Activated CD8-positive, alpha-beta T cell treated with anti-CD3 and anti-CD28 coated beads, Interleukin-2, amount 10 ng/mL, durations not matched to agents 7 days and 5 days (primary cell): ENCODE measurements at regions not wholly inside any gene's neighbourhood (a gene's known extent, or its start where the extent isn't known, plus 50 kb on each side); places are given as distances from the start of the nearest gene placed in this dataset.
"Not testable (repeated sequence)": the region's sequence is repeated elsewhere in the genome, so short reads cannot be mapped to it uniquely, and the experiment has no call there.

Source experiments
- ATAC-seq: fragments of 150-1000 bp; cut with Tn5 transposase; one replicate; pipeline ENCODE4 v1.10.0; 2021; ENCODE audit warnings: moderate library complexity
- CTCF ChIA-PET: fragments of 350-600 bp; sonication (Branson Sonifier 250); formaldehyde crosslinking; loops from one replicate; lab custom pipeline; 2021; ENCODE audit warnings: antibody characterized with exemption; lab: Charles Lee
- POLR2A ChIA-PET: fragments of 350-600 bp; sonication (Branson Sonifier 250); formaldehyde crosslinking; loops from one replicate; lab custom pipeline; 2021; ENCODE audit warnings: antibody characterized with exemption; lab: Charles Lee
- DNase-seq: peaks from one replicate; pipeline ENCODE4 v3.0.0-alpha.2; 2020
- H3K27ac Mint-ChIP-seq: one replicate; pipeline ENCODE4 v1.8.0; 2021; ENCODE audit warnings: mild to moderate bottlenecking, mixed read lengths
- H3K27me3 Mint-ChIP-seq: one replicate; pipeline ENCODE4 v1.8.0; 2021; ENCODE audit warnings: low read depth, mixed read lengths
- H3K36me3 Mint-ChIP-seq: one replicate; pipeline ENCODE4 v1.8.0; 2021; ENCODE audit warnings: low read depth, mixed read lengths
- H3K4me1 Mint-ChIP-seq: one replicate; pipeline ENCODE4 v1.8.0; 2021; ENCODE audit warnings: low read depth, mixed read lengths
- H3K4me3 Mint-ChIP-seq: one replicate; pipeline ENCODE4 v1.8.0; 2021; ENCODE audit warnings: mild to moderate bottlenecking, mixed read lengths
- H3K9me3 Mint-ChIP-seq: one replicate; pipeline ENCODE4 v1.8.0; 2022; ENCODE audit warnings: mixed read lengths; ENCODE audit not compliant: insufficient read depth

DNA sequence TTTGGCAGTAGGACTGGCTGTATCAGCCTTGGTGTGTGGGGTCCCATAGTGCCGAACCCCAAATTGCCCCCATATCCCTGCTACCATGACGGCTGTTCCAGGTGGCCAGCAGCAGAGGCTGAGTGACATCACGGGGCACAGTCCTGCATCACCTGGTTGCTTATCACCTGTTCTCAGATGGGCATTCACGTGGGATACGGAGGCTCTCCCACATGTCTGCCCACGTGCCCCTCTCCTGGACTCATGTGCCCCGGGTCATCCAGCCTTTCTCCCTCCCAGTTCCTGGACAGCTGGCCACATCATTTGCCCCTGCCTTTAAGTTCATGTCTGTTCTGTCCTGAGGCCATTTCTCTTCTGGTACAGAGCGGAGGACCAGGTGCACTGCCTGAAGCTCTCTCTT is 431.0 kb upstream of the B3GAT1 start:
- POLR2A ChIA-PET = no interaction called here
- Mint-ChIP-seq H3K4me3 (no peak overlapping the region), H3K9me3 (no peaks in the 10 kb centered on the region), H3K36me3 (no peaks in the 10 kb centered on the region), H3K27me3 (no peaks in the 10 kb centered on the region), H3K4me1 (no peaks in the 10 kb centered on the region), H3K27ac (no peak overlapping the region)
- no peak for DNase-seq
- CTCF ChIA-PET = no interaction called here
- no peak for ATAC-seq

DNA sequence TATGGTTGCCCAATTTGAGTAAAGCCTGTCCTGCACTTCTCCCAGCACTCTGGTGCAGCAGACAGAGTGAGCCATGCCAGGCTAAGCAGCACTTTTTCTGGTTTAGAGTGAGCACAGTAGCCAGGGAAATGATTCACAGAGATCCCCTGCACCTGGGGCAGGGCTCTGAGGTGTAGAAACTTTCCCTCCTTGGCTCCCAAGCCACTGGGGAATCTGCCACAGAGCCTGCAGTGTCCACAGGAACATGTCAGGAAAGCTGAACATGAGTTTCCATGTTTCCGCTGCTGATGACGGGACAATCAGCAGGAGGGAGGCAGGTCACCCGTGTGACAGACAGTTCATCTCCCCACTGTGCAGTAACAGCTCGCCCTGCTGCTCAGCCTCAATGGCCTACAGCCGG is 429.9 kb upstream of the B3GAT1 start:
- no peak for DNase-seq
- no peaks in the 10 kb centered on the region for H3K9me3 Mint-ChIP-seq
- CTCF ChIA-PET = no interaction called here
- no peaks in the 10 kb centered on the region for H3K27me3 Mint-ChIP-seq
- no peak overlapping the region for H3K27ac Mint-ChIP-seq
- H3K4me1 Mint-ChIP-seq = no peaks in the 10 kb centered on the region
- H3K4me3 Mint-ChIP-seq = no peak overlapping the region
- ATAC-seq = no peak
- POLR2A ChIA-PET = no interaction called here
- H3K36me3 Mint-ChIP-seq = no peaks in the 10 kb centered on the region

DNA sequence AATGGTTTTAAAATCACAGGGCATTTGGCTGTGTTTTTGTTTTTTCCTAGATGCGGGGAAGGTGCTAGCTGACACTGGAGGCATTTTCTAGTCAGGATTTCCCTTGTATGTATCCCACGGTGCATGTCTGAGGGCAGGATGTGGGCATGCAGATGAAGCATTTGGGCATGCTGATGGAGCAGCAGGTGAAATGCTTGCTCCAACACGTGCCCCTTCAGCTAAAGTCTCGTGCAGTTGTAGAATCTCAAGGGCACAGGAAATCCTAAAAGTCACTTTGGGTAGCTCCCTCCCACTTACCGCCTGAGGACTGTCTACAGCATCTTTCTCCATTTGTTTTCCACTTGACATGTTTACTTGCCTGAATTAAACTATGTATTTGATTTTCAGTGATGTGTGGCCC is 429.4 kb upstream of the B3GAT1 start:
- no peaks in the 10 kb centered on the region for H3K27me3 Mint-ChIP-seq
- H3K36me3 Mint-ChIP-seq = no peaks in the 10 kb centered on the region
- no peaks in the 10 kb centered on the region for H3K9me3 Mint-ChIP-seq
- POLR2A ChIA-PET = no interaction called here
- DNase-seq (no peak), ATAC-seq (no peak)
- no peaks in the 10 kb centered on the region for H3K4me1 Mint-ChIP-seq
- H3K27ac Mint-ChIP-seq = no peak overlapping the region
- no peak overlapping the region for H3K4me3 Mint-ChIP-seq
- CTCF ChIA-PET = no interaction called here

DNA sequence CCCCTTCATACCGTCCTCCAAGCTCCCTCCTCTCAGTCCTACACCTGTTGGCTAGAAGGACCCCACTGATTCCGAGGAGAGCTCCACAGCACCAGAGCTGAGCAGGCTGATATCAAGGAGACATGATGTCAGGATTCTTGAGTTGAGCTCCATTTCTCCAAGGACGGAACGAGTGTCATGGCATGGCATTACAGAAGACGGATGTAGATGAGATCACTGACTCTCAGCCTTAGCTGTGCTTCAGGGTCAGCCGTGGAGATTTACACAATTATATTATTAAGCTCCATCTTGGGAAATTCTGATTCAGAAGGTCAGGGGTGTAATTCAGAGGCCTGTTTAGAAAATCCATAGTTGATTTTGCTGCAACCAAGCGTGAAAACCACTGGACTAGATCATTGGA is 428.9 kb upstream of the B3GAT1 start:
- Mint-ChIP-seq H3K27me3 (no peaks in the 10 kb centered on the region), H3K27ac (no peak overlapping the region), H3K4me1 (no peaks in the 10 kb centered on the region), H3K36me3 (no peaks in the 10 kb centered on the region), H3K9me3 (no peaks in the 10 kb centered on the region), H3K4me3 (no peak overlapping the region)
- ATAC-seq = no peak
- ChIA-PET POLR2A (no interaction called here), CTCF (no interaction called here)
- DNase-seq = no peak

DNA sequence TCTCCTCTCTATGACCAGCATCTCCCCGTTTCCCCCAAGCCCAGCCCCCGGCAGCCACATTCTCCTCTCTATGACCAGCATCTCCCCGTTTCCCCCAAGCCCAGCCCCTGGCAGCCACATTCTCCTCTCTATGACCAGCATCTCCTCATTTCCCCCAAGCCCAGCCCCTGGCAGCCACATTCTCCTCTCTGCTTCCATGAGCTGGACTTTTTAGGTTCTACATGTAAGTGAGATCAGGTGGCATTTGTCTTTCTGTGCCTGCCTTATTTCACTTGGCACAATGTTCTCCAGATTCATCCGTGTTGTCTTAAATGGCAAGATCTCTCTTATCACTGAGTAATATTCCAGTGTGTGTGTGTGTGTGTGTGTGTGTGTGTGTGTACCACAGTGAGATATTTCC is 428.1 kb upstream of the B3GAT1 start:
- H3K9me3 Mint-ChIP-seq, ATAC-seq, H3K27me3 Mint-ChIP-seq, H3K36me3 Mint-ChIP-seq, H3K27ac Mint-ChIP-seq, DNase-seq, H3K4me1 Mint-ChIP-seq, POLR2A ChIA-PET, H3K4me3 Mint-ChIP-seq, CTCF ChIA-PET: not testable (repeated sequence)

DNA sequence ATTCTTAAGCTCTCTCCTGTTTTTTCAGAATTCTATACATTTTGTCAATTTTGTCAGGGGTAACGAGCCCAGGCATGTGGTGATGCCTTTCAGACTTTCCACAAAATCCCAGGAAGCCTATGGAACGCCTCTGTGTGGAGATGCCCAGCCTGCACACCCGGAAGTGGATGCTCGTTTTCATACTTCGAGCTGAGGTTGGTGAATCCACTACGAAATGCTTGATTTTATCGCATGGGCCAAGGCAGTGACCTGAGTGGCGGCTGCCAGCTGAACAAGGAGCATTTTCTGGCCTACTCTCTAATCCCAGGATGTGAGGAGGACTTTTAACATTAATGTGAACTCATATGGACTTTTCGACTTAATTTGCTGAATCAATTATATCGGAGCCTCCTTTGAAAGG is 426.7 kb upstream of the B3GAT1 start:
- Mint-ChIP-seq H3K9me3 (no peaks in the 10 kb centered on the region), H3K4me3 (no peak overlapping the region), H3K4me1 (no peaks in the 10 kb centered on the region), H3K27me3 (peaks cover under 1% of the 10 kb centered on the region), H3K27ac (no peak overlapping the region), H3K36me3 (no peaks in the 10 kb centered on the region)
- ChIA-PET POLR2A (no interaction called here), CTCF (no interaction called here)
- DNase-seq = no peak
- ATAC-seq = no peak

DNA sequence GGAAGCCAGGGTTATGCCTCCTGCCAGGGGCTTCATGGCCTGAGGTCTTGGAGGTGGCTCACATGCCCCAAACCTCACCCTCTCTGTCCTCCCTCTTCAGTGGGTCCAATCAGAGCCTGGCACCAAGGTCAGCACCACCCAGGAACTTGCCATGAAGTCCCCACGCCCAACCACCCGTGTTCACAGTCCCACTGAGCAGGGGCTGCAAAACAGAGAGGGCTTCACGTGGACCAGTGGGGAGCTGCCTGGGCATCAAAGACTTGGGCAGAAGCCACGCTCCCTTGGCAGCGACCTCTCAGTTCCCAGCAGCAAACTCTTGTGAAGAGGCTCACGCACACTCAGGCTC is 425.8 kb upstream of the B3GAT1 start:
- POLR2A ChIA-PET = no interaction called here
- no peak overlapping the region for H3K27ac Mint-ChIP-seq

DNA sequence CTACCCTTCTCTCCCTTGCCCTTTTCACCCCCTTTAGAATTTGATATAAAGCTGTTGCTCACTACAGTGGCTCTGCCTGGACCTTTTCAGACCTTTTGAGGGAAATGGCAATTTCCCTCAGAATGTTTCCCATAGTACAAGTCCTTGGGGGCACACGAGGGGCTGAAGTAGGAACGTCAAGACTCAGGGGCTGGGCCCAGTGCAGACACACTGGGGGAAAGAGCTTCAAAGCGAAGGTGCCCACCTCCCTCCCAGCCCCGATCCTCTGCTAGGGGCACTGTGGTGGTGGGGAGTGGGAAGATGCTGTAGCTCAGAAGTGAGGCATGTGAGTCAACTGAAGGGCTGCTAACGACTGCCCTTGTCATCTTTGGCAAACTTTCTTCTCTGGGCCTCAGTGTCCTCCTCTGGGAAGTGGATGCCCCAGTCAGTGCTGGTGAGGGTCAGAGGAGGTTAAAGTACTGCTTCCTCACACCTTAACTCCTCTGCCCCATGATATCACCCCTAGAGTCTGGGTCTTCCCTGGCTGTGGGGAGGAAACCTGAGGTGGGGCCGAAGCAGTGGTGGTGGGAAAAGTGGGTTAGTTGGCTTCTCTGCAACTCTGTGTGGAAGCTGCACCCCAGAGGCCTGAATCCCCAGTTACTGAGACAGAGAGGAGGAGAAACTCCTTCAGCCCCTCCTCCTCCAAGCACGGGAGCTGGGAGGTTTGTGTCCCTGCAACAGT is 425.3 kb upstream of the B3GAT1 start:
- Mint-ChIP-seq H3K4me3 (no peak overlapping the region), H3K4me1 (no peaks in the 10 kb centered on the region), H3K9me3 (no peaks in the 10 kb centered on the region), H3K27ac (no peak overlapping the region), H3K27me3 (peaks cover 5% of the 10 kb centered on the region), H3K36me3 (no peaks in the 10 kb centered on the region)
- DNase-seq = no peak
- no peak for ATAC-seq
- ChIA-PET POLR2A (no interaction called here), CTCF (interaction anchor here (1.1 kb wide), 1 partner anchor 31 kb away, joined by 3 read pairs; no protein-coding TSS in a partner anchor)

More for the DNA sequence above, 425.8 kb upstream of the B3GAT1 start:
- Mint-ChIP-seq H3K4me1 (no peaks in the 10 kb centered on the region), H3K36me3 (no peaks in the 10 kb centered on the region), H3K9me3 (no peaks in the 10 kb centered on the region), H3K4me3 (no peak overlapping the region), H3K27me3 (peaks cover 5% of the 10 kb centered on the region)
- no peak for ATAC-seq
- CTCF ChIA-PET = no interaction called here
- no peak for DNase-seq

DNA sequence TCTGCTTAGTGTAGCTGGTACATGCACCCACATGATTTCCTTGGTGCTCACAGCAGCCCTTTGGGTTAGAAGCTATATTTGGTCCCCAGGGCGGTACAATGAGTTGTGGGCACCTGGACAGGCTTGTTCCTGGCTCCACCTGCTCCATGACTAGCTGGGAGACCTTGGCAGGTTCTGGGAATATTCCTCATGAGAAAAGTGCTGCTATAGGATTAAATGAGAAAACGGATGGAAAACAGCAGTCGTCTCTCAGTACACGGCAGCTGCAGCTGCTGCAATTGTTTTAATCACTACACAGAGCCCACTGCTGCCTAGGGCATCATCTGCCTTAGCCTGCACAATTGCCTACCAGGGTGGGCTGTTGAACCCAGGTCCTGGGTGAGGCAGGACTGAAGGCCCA is 424.5 kb upstream of the B3GAT1 start:
- no peaks in the 10 kb centered on the region for H3K9me3 Mint-ChIP-seq
- H3K4me1 Mint-ChIP-seq = no peaks in the 10 kb centered on the region
- H3K36me3 Mint-ChIP-seq = no peaks in the 10 kb centered on the region
- peaks cover 7% of the 10 kb centered on the region for H3K27me3 Mint-ChIP-seq
- ChIA-PET POLR2A (no interaction called here), CTCF (interaction anchor here (1.1 kb wide), 1 partner anchor 32 kb away, joined by 3 read pairs; no protein-coding TSS in a partner anchor)
- H3K4me3 Mint-ChIP-seq = no peak overlapping the region
- no peak for ATAC-seq
- no peak overlapping the region for H3K27ac Mint-ChIP-seq
- DNase-seq = no peak

DNA sequence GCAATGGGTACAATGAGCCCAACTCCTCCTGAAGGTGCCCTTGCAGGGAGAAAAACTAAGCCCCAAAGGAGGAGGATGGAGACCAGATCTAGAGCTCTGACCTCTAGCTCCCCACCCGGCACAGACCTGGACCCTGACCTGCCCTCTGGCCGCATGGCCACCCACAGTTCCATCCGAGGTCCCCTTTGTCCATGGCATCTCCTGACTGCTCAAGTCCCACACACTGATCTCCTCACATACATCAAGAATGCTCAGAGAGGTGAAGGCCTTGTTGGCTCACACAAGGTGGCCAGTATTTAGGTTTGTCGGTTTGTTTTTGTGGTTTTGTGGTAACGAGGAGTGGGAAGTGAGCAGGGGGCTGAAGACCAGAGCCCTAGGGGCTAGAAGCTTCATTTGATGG is 423.5 kb upstream of the B3GAT1 start:
- Mint-ChIP-seq H3K36me3 (no peaks in the 10 kb centered on the region), H3K27me3 (peaks cover 12% of the 10 kb centered on the region), H3K27ac (no peak overlapping the region), H3K4me3 (no peak overlapping the region), H3K4me1 (no peaks in the 10 kb centered on the region), H3K9me3 (no peaks in the 10 kb centered on the region)
- CTCF ChIA-PET = no interaction called here
- DNase-seq = no peak
- no peak for ATAC-seq
- POLR2A ChIA-PET = no interaction called here

DNA sequence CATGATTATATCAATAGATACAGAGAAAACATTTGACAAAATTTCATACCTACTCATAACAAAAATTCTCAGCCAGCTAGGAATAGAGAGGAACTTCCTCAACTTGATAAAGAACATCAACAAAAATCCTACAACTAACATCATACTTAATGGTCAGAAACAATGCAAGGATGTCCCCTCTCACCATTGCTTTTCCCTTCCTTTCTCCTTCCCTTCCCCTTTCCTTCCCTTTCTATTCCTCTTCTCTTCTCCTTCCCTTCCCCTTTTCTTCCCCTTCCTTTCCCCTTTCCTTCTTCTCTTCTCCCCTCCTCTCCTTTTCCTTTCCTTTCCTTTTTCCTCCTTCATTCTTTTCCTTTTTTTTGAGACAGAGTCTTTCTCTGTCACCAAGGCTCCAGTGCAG is 418.3 kb upstream of the B3GAT1 start:
- DNase-seq (no peak), ATAC-seq (no peak)
- H3K4me3 Mint-ChIP-seq = no peak overlapping the region
- ChIA-PET POLR2A (no interaction called here), CTCF (no interaction called here)
- no peaks in the 10 kb centered on the region for H3K9me3 Mint-ChIP-seq
- H3K4me1 Mint-ChIP-seq = no peaks in the 10 kb centered on the region
- peaks cover 17% of the 10 kb centered on the region for H3K27me3 Mint-ChIP-seq
- H3K27ac Mint-ChIP-seq = no peak overlapping the region
- H3K36me3 Mint-ChIP-seq = no peaks in the 10 kb centered on the region

DNA sequence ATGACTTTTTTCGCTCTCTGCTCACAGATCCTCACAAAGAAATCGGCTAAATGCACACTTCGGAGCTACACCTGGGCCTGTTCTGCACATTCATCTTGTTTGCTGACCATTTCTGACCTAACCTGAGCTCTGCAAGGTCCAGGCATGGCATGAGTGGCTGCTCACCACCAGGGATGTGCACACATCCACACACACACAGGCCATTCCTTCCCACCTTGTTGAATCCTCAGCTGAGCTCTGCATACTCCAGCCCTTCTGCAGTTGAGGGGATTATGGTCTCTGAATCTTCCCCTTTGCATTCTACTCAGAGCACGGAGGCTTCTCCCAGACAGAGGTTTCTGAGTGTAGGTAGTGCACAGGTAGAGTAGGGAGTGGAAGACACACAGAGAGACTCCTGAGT is 411.9 kb upstream of the B3GAT1 start:
- POLR2A ChIA-PET = no interaction called here

DNA sequence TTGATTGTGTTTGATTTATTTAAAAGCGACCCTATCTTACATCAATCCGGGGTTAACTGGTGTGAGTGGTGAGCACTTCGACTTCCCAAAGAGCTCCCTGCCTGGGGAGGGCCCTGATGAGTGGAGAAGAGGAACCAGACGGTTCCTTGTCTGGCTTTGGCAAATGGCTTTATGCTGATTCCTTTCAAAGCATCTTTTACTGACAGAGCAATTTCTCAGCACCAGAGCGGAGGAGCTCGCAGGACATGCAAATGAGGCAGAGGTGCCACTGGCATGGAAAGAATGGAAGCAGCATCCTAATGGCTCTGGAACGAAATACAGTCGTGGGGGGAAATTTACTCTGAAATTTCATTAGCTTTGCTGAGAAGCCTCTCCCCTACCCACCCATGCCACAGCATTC is 410.9 kb upstream of the B3GAT1 start:
- Mint-ChIP-seq H3K4me3 (no peak overlapping the region), H3K9me3 (no peaks in the 10 kb centered on the region), H3K4me1 (no peaks in the 10 kb centered on the region), H3K36me3 (no peaks in the 10 kb centered on the region), H3K27ac (no peak overlapping the region), H3K27me3 (peaks cover 9% of the 10 kb centered on the region)
- POLR2A ChIA-PET = no interaction called here
- CTCF ChIA-PET = no interaction called here
- ATAC-seq (no peak), DNase-seq (no peak)

More for the DNA sequence above, 411.9 kb upstream of the B3GAT1 start:
- ATAC-seq (no peak), DNase-seq (no peak)
- Mint-ChIP-seq H3K27ac (no peak overlapping the region), H3K4me1 (no peaks in the 10 kb centered on the region), H3K4me3 (no peak overlapping the region), H3K27me3 (peaks cover 7% of the 10 kb centered on the region), H3K36me3 (no peaks in the 10 kb centered on the region), H3K9me3 (no peaks in the 10 kb centered on the region)
- CTCF ChIA-PET = no interaction called here
